ENCODE measurements at regions not wholly inside any gene's neighbourhood (a gene's known extent, or its start where the extent isn't known, plus 50 kb on each side); places are given as distances from the start of the nearest gene placed in this dataset.
"Not testable (repeated sequence)": the region's sequence is repeated elsewhere in the genome, so short reads cannot be mapped to it uniquely, and the experiment has no call there.

DNA sequence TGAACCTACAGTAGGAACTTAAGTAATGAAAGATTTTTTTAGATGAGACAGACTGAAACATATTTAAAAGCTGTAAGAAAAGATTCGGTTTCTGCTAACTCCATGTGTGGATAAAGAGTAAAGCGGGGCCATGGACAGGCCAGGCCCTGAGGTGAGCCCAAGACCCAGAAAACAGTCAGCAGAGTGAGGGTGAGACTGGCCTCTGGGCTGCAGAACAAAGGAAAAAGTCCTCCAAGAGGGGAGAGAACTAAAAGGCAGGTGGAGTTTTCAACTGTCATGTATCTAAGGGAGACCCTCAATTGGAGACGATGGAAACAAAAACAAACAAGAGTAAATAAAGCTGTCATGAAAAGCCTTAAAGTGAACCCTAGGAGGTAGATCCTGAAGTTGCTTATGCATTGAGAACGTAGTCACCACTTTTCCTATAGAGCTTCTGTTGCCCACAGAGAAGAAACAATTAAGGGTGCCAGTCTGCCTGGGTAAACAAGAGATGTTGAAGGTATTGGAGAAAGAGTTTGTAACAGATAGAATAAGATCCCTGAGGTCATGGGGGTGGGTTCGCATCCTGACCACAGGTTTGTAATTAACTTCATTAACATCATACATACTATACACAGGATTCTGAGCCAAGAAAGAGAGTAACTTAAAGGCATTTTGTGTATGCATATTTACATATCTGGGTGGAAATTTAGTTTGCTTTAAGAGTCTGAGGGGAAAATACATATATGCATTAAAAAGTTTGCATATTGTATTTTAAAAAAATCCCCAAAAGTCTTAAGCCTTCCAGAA is 268.7 kb upstream of the PDE3A start:
- Histone ChIP-seq H3K36me3 (no peaks in the 10 kb centered on the region), H3K4me3 (no peak overlapping the region), H3K4me1 (peaks cover 0 to 15% (median 0%) of the 10 kb centered on the region in 3 donors), H3K27me3 (no peaks in the 10 kb centered on the region), H3K9me3 (no peaks in the 10 kb centered on the region), H3K27ac (no peak overlapping the region)
- WGBS, 2 donors = 79 to 80% methylated on average over 5 of the region's 5 CpGs
- no peak for DNase-seq
- TF ChIP-seq, protein P1, sequence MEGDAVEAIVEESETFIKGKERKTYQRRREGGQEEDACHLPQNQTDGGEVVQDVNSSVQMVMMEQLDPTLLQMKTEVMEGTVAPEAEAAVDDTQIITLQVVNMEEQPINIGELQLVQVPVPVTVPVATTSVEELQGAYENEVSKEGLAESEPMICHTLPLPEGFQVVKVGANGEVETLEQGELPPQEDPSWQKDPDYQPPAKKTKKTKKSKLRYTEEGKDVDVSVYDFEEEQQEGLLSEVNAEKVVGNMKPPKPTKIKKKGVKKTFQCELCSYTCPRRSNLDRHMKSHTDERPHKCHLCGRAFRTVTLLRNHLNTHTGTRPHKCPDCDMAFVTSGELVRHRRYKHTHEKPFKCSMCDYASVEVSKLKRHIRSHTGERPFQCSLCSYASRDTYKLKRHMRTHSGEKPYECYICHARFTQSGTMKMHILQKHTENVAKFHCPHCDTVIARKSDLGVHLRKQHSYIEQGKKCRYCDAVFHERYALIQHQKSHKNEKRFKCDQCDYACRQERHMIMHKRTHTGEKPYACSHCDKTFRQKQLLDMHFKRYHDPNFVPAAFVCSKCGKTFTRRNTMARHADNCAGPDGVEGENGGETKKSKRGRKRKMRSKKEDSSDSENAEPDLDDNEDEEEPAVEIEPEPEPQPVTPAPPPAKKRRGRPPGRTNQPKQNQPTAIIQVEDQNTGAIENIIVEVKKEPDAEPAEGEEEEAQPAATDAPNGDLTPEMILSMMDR (IDR thresholded peaks at IDR 0.05) = no peak
- no peak for TF ChIP-seq POLR2A (IDR thresholded peaks at IDR 0.05)
- intact Hi-C loops (cut with DNase I) = no loop called here

DNA sequence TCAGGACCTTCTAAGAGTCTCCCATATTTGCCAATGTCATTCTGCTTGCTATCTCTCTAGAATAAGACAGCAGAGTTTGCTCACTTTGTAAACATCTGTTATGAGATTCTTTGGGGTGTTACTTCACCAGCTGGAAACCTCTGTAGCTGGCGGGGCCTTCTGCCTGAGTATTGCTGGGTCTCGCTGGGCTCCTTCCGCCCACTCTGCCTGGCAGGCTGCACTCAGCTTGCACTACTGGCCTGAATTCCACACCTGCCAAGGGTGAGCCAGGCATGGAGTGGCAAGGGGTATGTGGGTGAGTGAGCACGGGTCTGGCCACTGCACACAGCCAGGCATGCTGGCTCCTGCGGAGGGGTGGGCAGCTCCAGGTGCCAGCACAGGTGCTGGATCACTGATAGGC is 267.3 kb upstream of the PDE3A start:
- Histone ChIP-seq H3K27me3 (no peaks in the 10 kb centered on the region), H3K36me3 (no peaks in the 10 kb centered on the region), H3K9me3 (no peaks in the 10 kb centered on the region), H3K27ac (no peak overlapping the region), H3K4me1 (peaks cover 0 to 15% (median 0%) of the 10 kb centered on the region in 3 donors), H3K4me3 (no peak overlapping the region)
- no peak for DNase-seq
- TF ChIP-seq POLR2A (IDR thresholded peaks at IDR 0.05) = no peak
- TF ChIP-seq, protein P1 (IDR thresholded peaks at IDR 0.05) = no peak
- WGBS, 2 donors = 13 to 38% methylated on average over 1 to 4 of the region's 5 CpGs
- intact Hi-C loops (cut with DNase I) = no loop called here

DNA sequence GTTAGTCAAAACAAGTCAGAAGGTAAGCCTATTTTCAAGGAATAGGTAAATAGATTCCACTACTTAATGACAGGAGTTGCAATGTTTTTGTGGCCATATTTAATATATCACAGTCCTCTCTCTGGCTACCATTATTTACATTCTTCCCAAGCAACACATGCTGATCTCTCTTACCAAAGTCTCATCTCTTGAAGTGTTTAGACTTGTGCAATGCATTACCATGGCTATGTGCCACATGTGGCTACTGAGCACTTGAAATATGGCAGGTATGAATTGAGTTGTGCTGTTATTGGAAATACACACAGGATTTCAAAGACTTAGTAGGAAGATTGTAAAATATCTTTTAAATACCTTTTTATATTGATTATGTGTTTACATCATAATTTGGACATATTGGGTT is 262.4 kb upstream of the PDE3A start:
- Histone ChIP-seq H3K4me3 (no peak overlapping the region), H3K27me3 (no peaks in the 10 kb centered on the region), H3K4me1 (peaks cover 0 to 5% (median 0%) of the 10 kb centered on the region in 3 donors), H3K9me3 (no peaks in the 10 kb centered on the region), H3K27ac (no peak overlapping the region), H3K36me3 (no peaks in the 10 kb centered on the region)
- no peak for TF ChIP-seq POLR2A (IDR thresholded peaks at IDR 0.05)
- TF ChIP-seq, protein P1 (IDR thresholded peaks at IDR 0.05) = no peak
- intact Hi-C loops (cut with DNase I) = no loop called here
- no peak for DNase-seq

DNA sequence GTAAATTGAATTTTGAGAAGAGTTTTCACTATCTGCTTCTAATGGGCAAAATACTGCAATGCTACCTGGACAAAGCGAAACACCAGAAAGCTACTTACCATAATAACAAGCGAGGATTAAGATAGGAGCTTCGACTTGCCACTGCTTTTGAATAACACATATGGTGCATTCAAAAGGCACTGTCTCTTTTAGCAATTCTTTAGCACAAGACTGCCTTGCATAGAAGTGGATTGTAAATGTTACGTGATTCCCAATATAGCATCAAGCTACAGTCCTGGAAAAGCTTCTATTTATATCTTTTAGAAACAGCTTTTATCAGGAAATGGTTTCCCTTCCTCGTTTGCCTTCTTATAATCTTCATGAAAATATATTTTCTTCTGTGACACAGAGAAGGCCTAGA is 258.7 kb upstream of the PDE3A start:
- H3K9me3 ChIP-seq = no peaks in the 10 kb centered on the region
- H3K36me3 ChIP-seq = no peaks in the 10 kb centered on the region
- no peak overlapping the region for H3K27ac ChIP-seq
- DNase-seq = no peak
- no peaks in the 10 kb centered on the region for H3K27me3 ChIP-seq
- H3K4me3 ChIP-seq = no peak overlapping the region
- TF ChIP-seq, protein P1 (IDR thresholded peaks at IDR 0.05) = no peak
- no peak for TF ChIP-seq POLR2A (IDR thresholded peaks at IDR 0.05)
- intact Hi-C loops (cut with DNase I) = no loop called here
- H3K4me1 ChIP-seq = no peaks in the 10 kb centered on the region
- 59 to 65% methylated on average over 5 of the region's 5 CpGs for WGBS, 2 donors

DNA sequence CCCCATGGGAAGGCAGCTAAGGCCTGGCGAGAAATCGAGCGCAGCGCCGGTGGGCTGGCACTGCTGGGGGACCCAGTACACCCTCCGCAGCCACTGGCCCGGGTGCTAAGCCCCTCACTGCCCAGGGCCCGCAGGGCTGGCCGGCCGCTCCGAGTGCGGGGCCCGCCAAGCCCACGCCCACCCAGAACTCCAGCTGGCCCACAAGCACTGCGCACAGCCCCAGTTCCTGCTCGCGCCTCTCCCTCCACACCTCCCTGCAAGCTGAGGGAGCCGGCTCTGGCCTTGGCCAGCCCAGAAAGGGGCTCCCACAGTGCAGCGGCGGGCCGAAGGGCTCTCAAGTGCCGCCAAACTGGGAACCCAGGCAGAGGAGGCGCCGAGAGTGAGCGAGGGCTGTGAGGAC is 253.0 kb upstream of the PDE3A start:
- H3K4me3 ChIP-seq; H3K36me3 ChIP-seq; DNase-seq; intact Hi-C loops (cut with DNase I); H3K27ac ChIP-seq; H3K27me3 ChIP-seq; H3K9me3 ChIP-seq; H3K4me1 ChIP-seq: not testable (repeated sequence)
- WGBS, 2 donors = no CpG with 5 or more reads among the region's 25 CpGs
